Cardiac fibroblast (primary cell): ENCODE measurements at regions not wholly inside any gene's neighbourhood (a gene's known extent, or its start where the extent isn't known, plus 50 kb on each side); places are given as distances from the start of the nearest gene placed in this dataset.
"Not testable (repeated sequence)": the region's sequence is repeated elsewhere in the genome, so short reads cannot be mapped to it uniquely, and the experiment has no call there.

Source experiments
- DNase-seq, 2 donors: peaks; one replicate each; pipeline versions ENCODE4 v3.0.0 to v3.0.0-alpha.2; 2010; ENCODE audit warnings: low read depth in 2 of 2
- H3K4me3 ChIP-seq, 2 donors: replicated peaks in 1 of 2; 1 replicate in 1 of 2; 2 replicates in 1 of 2; pipeline ENCODE4 v1.5.1; 2011; ENCODE audit warnings: low read depth in 2 of 2, low read length in 2 of 2, mild to moderate bottlenecking in 2 of 2, moderate library complexity in 1 of 2
- TF ChIP-seq, protein P1 (sequence below): IDR thresholded peaks from one replicate; pipeline ENCODE4 v1.5.1; 2011; ENCODE audit warnings: low read depth, mild to moderate bottlenecking, low read length, inconsistent platforms

GRCh38 chr13:64716936-64717335 is 2513.2 kb downstream of the PCDH9 start:
- DNase-seq, result no peak
- no peak overlapping the region for H3K4me3 ChIP-seq
- TF ChIP-seq, protein P1, sequence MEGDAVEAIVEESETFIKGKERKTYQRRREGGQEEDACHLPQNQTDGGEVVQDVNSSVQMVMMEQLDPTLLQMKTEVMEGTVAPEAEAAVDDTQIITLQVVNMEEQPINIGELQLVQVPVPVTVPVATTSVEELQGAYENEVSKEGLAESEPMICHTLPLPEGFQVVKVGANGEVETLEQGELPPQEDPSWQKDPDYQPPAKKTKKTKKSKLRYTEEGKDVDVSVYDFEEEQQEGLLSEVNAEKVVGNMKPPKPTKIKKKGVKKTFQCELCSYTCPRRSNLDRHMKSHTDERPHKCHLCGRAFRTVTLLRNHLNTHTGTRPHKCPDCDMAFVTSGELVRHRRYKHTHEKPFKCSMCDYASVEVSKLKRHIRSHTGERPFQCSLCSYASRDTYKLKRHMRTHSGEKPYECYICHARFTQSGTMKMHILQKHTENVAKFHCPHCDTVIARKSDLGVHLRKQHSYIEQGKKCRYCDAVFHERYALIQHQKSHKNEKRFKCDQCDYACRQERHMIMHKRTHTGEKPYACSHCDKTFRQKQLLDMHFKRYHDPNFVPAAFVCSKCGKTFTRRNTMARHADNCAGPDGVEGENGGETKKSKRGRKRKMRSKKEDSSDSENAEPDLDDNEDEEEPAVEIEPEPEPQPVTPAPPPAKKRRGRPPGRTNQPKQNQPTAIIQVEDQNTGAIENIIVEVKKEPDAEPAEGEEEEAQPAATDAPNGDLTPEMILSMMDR, result no peak

DNA sequence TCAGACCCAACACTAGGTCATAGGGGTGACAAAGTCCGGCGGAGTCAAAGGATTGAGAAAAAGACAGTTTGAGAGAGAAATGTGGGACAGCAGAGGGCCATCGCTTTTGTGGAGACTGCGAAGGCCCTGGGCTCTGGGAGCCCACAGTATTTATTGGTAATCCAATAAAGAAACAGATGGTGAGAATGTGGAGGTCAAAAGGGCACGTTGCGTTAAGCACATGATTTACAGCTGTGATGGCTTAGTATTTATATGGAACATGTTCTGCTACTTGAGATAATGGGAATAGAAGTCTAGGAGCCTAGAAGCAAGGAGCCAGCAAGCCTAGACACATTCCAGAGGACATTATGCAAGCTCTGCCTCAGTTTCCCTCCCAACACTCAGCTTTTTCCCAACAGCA is 2521.1 kb downstream of the PCDH9 start:
- H3K4me3 ChIP-seq, result no peak overlapping the region
- DNase-seq, result no peak
- TF ChIP-seq, protein P1, result no peak

- TF ChIP-seq, protein P1, result no peak
- H3K4me3 ChIP-seq, result no peak overlapping the region
- DNase-seq, result no peak
Observed at GRCh38 chr13:64704121-64704649, 2526.0 kb downstream of the PCDH9 start.

DNA sequence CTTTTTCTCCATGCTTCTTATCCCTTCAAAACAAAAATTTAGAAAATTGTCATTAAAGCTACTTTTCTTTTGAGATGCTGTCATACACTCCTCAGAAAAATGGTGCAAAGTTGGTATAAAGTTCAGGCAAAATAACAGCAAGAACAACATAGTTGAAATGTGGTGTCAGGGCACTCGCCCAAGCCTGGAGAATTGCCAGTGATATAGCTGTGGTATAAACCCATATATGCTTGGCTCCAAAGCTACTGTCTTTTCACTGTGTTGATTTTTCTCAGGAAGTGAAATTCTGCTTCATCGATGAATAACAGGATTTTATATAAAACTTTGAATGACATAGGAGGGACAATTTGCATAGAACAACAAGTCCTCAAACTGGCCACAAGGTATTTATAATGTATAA is 2532.9 kb downstream of the PCDH9 start:
- DNase-seq, result peak; percentile 9 to 58
- no peak overlapping the region for H3K4me3 ChIP-seq
- TF ChIP-seq, protein P1, result no peak

DNA sequence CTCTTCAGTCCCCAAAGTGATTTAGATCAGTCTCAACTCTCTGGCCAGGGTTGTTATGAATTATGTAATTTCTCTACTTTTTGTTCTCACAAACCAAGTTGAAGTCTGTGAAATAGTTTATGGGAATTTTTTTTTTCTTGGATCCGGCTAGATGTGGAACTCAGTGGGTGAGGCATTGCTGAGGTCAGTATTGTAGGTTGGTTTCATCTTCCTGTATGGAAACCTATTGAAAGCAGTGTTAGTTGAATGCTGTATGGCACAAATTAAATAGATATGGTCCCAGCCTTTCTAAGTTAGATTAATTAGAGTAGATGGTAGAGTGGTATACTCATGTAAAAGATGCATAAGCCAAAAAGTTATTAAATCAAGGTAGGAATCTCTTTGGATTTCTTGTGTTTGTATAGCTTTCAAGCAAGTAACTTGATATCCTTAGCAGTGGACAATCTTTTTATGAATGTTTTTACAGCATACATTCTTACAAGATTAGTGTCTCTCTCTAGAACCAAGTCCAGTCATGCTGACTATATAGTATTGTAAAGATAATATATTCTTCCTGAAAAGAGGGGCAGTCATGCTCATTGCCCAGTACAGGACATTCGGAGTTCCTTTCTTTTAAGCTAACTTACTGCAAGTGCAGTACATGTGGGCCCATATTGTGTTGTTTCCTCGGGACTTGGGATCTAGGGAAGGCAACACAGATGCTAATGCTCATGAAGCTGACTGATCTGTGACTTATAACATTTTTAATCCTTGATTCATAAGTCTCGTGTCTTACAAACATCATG is 2541.1 kb downstream of the PCDH9 start:
- peak; percentile 2 to 38 for DNase-seq
- TF ChIP-seq, protein P1, result no peak
- H3K4me3 ChIP-seq, result no peak overlapping the region

DNA sequence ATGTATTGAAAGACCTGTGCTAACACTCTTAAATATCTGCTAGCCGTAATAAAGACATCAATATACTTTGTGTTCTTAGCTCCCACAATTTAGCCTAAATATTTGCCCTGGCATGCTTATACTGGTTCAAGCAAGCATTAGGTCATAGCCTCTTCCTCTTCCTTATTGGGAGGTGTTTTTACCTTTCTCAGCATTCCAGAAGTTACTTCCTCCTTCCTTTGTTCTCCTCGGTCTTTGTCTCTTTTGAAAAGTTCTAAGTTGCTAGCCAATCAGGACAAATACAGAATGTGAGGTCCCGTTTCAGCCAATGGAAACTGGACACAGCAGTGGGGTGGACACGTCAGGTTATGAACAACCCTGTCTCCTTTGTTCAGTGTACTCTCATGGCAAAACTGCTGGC is 2543.6 kb downstream of the PCDH9 start:
- not testable (repeated sequence) for H3K4me3 ChIP-seq, DNase-seq

- TF ChIP-seq, protein P1, result no peak
- DNase-seq, result peak; percentile 34 to 42
- no peak overlapping the region for H3K4me3 ChIP-seq
Observed at GRCh38 chr13:64684685-64685431, 2545.3 kb downstream of the PCDH9 start.
